Stimulated activated naive CD8-positive, alpha-beta T cell treated with anti-CD3 and anti-CD28 coated beads, Interleukin-15, Interleukin-2, amounts not matched to agents 100 ng/mL and 50 ng/mL, for 24 hours (primary cell): ENCODE measurements at regions not wholly inside any gene's neighbourhood (a gene's known extent, or its start where the extent isn't known, plus 50 kb on each side); places are given as distances from the start of the nearest gene placed in this dataset.

ENCODE experiments used
- H3K27ac Mint-ChIP-seq: one replicate; pipeline ENCODE4 v1.8.0; 2021; ENCODE audit warnings: mild to moderate bottlenecking, mixed read lengths
- H3K27me3 Mint-ChIP-seq: one replicate; pipeline ENCODE4 v1.8.0; 2021; ENCODE audit warnings: mixed read lengths
- H3K36me3 Mint-ChIP-seq: one replicate; pipeline ENCODE4 v1.8.0; 2021; ENCODE audit warnings: low read depth, mixed read lengths
- H3K4me1 Mint-ChIP-seq: one replicate; pipeline ENCODE4 v1.8.0; 2021; ENCODE audit warnings: low read depth, mixed read lengths
- H3K4me3 Mint-ChIP-seq: one replicate; pipeline ENCODE4 v1.8.0; 2021; ENCODE audit warnings: mild to moderate bottlenecking, mixed read lengths
- H3K9me3 Mint-ChIP-seq: one replicate; pipeline ENCODE4 v1.8.0; 2021; ENCODE audit warnings: mixed read lengths

DNA sequence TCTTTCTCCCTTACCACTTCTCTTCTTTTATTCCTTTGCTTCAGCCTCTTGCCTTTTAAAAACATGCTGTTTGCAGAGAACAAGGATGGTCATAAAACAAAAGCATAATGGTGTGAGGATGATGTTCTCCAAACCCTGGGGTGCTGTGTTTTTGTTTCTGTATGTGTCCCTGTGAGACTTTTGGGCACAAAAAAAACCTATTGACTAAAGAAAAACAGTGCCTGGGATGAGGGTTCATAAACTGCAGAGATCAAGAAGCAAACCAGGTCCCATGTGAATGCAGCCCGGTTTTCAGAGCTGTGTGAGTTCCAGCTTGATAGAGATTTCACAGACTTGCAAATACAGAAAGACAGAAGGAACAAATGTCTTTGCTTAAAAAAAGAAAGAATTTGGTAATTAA lies 148.6 kb upstream of the CPSF6 start:
- H3K4me1 Mint-ChIP-seq = no peaks in the 10 kb centered on the region
- no peak overlapping the region for H3K27ac Mint-ChIP-seq
- no peak overlapping the region for H3K4me3 Mint-ChIP-seq
- peaks cover 38% of the 10 kb centered on the region for H3K27me3 Mint-ChIP-seq
- no peaks in the 10 kb centered on the region for H3K36me3 Mint-ChIP-seq
- H3K9me3 Mint-ChIP-seq = no peaks in the 10 kb centered on the region

DNA sequence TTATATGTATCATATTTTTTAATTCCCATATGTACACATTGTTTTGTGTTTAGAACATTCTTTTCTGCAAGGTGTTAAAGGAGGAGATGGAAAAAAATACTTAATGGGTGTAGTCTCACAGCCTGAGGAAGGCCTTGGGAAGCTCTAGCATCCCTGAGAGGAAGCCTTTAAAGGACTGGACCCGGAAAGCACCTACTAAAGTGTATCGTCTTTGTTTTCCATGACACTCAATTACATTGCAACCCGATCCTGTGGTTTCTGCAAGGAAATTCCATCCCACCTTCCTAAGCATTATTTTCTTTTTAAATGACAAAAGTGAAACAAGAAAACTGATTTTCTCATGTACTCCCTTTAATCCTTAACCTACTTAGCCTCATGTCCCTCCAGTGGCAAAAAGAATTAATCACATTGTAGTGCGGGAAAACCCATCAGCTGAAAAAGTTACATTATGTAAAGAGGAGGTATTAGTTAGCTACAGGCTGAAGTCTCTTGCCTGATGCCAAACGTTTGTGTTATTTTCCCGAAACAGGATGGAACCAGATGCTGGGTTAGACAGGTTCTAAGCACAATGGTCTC lies 147.8 kb upstream of the CPSF6 start:
- Mint-ChIP-seq H3K36me3 (no peaks in the 10 kb centered on the region), H3K4me3 (no peak overlapping the region), H3K4me1 (no peaks in the 10 kb centered on the region), H3K27me3 (peaks cover 35% of the 10 kb centered on the region), H3K27ac (no peak overlapping the region), H3K9me3 (no peaks in the 10 kb centered on the region)

DNA sequence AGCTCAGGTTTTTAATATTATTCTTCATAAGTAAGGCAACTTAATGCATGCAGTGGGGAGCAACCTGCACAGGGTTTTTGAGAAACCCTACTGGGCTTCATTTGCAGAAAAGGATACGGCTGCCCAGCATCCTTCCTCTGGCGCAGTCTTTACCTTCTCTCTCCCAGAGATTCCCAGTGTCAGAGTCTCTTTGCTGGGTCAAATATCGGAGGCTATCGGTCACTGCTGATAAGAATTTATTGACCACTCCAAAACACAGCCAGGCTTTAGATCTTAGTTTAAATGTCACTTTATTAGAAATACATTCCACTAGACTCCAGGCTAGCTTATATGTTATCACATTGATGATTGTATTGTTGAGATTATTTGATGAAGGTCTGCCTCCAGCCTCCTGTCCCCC lies 147.2 kb upstream of the CPSF6 start:
- Mint-ChIP-seq H3K4me1 (no peaks in the 10 kb centered on the region), H3K9me3 (no peaks in the 10 kb centered on the region), H3K36me3 (no peaks in the 10 kb centered on the region), H3K27ac (no peak overlapping the region), H3K4me3 (no peak overlapping the region), H3K27me3 (peaks cover 31% of the 10 kb centered on the region)

DNA sequence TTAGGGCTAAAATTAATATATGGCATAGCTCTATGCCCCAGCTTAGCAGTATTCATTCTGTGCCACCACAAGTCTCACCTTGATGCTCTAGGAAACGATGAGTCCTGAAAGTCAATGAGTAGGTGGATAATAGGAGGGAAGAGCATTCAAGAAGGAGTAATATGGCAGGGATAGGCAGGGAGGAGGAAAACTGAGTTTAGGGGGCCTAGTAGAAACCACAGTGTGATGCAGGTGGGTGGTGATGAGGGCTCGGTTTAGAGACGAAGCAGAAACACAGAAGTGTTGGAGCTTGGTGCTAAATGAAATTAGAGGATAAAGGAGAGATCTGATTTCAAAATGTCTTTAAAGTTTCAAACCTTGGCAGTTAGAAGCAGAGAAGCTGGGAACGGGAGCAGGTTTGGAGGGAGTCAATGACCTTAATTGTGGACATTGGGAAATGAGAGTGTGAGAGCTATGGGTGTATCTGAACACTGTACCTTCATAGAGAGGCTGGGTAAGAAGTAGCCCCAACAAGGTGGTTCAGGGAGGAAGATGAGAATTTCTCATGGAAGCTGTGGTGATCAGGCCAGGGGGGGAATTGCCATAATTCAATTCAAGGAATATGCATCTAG lies 144.7 kb upstream of the CPSF6 start:
- Mint-ChIP-seq H3K9me3 (no peaks in the 10 kb centered on the region), H3K27me3 (peaks cover 21% of the 10 kb centered on the region), H3K36me3 (no peaks in the 10 kb centered on the region), H3K27ac (no peak overlapping the region), H3K4me1 (peaks cover 8% of the 10 kb centered on the region), H3K4me3 (no peak overlapping the region)

DNA sequence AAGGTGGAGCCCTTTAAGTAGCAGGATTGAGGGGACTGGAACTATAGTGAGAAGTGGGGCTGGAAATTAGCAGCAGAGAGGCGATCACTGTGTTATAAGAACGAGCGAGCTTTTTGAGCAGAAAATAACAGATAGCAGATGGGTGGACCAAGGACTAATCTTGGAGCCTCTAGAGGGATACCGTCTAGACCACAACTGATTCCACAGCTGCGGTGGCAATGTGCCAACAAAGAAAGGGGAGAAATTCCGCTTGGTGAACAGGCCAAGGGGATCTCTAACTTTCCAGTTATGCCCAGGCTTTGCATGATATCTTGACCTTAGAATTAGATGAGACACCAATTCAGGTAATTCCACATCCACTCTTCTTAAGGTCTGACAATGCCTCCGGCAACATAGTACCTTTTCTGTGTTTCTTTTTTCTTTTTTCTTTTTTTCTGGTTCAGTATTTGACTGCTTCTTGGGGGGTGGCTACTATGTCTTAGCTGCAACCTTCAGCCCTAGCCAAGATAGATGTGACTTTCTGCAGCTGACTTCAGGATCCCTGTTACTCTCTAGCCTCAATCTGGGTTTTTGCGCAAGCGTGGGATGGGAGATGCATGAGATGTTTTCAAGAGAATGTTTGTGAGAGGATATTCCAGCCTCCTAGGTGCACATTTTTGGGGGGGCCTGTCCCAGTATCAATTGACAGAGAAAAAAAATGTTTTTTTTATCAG lies 143.4 kb upstream of the CPSF6 start:
- Mint-ChIP-seq H3K27me3 (peaks cover 17% of the 10 kb centered on the region), H3K4me3 (no peak overlapping the region), H3K9me3 (no peaks in the 10 kb centered on the region), H3K4me1 (peaks cover 9% of the 10 kb centered on the region), H3K36me3 (no peaks in the 10 kb centered on the region), H3K27ac (no peak overlapping the region)

DNA sequence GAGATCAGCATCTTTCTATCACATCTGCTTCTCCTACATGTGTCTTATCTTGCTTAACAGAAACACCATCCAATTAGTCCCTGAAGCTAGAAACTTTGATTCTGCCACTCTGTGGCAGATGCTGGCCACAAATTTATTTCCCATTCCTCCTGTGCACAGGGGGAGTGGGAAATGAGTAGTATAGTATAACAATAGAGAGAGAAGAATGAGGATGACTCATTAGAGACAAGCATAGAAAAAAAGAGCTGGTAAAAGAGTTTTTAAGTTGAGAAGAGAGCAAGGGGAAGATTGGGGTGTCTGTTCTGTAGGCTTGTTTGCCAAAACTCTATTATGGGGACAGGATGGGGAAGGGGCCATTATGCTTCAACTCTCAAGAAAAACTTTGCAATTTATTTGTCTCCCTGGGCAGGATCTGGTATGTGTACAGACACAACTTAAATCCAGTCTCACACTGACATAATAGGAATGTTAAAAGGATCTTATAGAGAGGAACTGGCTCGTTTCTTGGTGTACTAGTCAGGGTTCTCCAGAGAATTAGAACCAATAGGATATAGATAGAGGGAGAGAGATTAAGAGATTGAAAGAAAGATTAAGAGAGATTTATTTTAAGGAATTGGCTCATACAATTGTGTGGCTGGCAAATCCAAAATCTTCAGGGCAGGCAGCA lies 142.6 kb upstream of the CPSF6 start:
- Mint-ChIP-seq H3K4me1 (peaks cover 9% of the 10 kb centered on the region), H3K36me3 (no peaks in the 10 kb centered on the region), H3K27ac (no peak overlapping the region), H3K27me3 (peaks cover 22% of the 10 kb centered on the region), H3K9me3 (no peaks in the 10 kb centered on the region), H3K4me3 (no peak overlapping the region)

DNA sequence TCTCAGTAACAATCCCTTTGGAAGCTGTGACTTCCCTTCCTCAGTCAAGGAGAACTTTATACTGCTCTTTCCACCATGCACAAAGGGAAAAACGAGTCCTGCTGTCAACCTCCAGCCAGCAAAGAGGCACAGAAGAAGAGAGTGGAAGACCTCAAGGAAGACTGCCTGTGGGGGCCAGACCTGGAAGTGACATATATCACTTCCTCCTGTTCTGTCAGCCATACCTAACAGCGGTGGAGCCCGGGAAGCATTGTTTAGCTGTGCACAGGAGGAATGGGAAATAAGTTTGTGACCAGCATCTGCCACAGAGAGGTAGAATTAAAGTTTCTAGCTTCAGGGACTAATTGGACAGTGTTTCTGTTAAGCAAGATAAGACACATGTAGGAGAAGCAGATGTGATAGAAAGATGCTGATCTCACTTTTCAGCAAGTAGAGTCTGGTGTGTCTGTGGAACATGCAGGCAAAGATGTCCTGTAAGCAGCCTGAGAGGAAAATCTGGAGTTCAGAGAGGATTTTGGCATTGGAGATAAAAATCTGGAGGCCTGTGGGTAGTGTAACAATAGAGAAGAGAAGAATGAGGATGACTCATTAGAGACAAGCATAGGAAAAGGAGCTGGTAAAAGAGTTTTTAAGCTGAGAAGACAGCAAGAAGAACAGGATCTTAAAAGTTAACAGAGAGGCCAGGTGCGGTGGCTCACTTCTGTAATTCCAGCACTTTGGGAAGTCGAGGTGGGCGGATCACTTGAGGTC lies 141.6 kb upstream of the CPSF6 start:
- Mint-ChIP-seq H3K27ac (no peak overlapping the region), H3K9me3 (no peaks in the 10 kb centered on the region), H3K36me3 (no peaks in the 10 kb centered on the region), H3K27me3 (peaks cover 22% of the 10 kb centered on the region), H3K4me3 (no peak overlapping the region), H3K4me1 (peaks cover 10% of the 10 kb centered on the region)

DNA sequence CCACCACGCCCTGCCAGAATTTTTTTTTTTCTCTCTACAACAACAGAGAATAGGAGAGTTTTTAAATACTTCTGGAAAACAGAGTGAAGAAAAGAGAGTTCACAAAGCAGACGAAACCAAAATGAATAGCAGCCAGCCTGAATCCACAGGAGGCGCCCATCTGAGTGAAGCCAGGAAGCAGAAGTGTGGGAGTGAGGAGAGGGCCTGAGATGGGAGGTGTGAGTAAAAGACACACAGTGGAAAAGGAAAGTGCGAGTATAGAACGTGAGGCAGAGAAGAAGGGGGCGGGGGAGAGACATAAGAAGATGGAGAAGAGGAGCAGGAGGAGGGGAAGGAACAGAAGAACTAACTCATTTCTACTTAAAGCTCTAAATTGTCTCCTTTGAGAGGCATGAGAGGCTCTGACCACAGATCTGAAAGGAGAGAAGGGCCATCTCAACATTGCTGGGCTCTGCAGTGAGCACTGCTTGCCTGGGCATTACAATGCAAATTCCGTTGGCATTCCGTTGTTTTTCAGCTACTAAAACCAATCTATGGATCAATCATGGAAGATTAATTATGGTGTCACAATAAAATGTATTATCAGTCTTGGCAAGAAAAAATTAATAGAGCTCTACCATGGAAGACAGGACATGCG lies 140.1 kb upstream of the CPSF6 start:
- Mint-ChIP-seq H3K27me3 (peaks cover 11% of the 10 kb centered on the region), H3K4me1 (peaks cover 12% of the 10 kb centered on the region), H3K9me3 (no peaks in the 10 kb centered on the region), H3K27ac (no peak overlapping the region), H3K36me3 (no peaks in the 10 kb centered on the region), H3K4me3 (no peak overlapping the region)

DNA sequence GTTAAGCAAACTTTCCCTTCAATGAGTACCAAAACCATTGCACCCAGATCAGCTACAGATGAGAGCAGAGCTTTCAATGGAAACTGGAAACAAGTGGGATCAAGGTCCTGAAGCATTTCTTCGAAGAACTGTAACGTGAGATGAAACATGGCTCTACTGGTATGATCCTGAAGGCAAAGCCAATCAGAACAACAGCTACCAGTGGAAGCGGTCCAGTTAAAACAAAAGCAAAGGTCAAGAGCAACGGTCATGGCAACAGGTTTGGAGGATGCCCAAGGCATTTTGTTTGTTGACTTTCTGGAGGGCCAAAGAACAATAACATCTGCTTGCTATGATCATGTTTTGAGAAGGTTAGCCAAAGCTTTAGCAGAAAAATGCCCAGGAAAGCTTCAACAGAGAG lies 137.9 kb upstream of the CPSF6 start:
- Mint-ChIP-seq H3K36me3 (no peaks in the 10 kb centered on the region), H3K27me3 (peaks cover 11% of the 10 kb centered on the region), H3K9me3 (no peaks in the 10 kb centered on the region), H3K27ac (no peak overlapping the region), H3K4me3 (no peak overlapping the region), H3K4me1 (peaks cover 12% of the 10 kb centered on the region)

DNA sequence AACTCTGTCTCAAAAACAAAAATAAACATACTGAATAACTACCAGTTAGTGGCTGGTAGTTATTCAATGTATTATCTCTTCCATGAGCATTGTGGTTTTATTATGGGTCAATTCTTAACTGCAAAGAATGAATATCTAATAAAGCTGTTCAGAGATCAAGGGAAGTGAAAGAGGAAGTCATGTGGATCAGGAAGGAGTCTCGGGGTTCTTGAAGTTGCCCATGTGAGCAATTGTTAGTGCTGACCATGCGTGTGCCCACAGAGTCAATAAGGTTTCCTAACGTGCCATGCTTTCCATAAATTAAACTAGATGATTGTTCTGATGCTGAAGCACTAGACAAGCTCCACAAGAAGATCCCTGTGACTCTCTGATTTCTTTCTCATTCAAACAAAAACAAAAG lies 136.5 kb upstream of the CPSF6 start:
- Mint-ChIP-seq H3K27me3 (peaks cover 11% of the 10 kb centered on the region), H3K27ac (no peak overlapping the region), H3K9me3 (no peaks in the 10 kb centered on the region), H3K4me1 (peaks cover 12% of the 10 kb centered on the region), H3K36me3 (no peaks in the 10 kb centered on the region), H3K4me3 (no peak overlapping the region)

DNA sequence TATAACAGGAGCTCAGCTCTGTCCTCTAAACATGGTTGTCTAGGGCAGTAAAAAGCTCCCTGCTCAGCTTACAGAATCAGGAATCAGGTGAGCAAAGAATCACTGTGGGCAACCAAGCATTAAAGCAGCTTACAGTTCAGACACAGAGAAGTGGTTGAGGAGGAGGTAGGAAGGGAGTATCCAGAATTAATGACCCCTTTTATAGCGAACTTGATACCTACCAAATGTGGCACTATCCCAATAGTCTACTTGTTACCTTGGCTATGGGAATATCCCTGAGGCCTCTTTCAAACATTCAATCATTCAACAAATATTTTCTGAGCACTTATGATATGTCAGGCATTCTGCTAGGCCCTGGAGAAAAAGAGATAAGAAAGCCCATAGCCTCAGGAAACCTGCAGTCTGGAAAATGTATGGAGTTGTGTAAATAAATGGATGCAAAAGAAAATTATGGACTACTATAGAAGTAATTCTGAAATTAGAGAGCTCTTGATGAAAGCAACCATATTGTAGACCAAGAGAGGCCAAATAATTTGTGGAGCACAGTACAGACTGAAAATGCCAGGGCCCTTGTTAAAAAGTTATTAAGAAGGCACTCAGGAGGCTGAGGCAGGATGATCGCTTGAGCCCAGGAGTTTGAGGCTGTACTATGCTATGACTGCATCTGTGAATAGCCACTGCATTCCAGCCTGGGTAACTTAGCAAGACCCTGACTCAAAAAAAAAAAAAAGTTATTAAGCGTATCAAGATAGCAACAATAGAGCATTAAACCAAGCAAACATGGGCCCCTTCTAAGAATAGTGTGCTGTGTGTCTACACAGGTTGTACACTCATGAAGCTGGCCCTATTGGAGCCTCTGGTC lies 134.0 kb upstream of the CPSF6 start:
- H3K27me3 Mint-ChIP-seq = peaks cover 6% of the 10 kb centered on the region
- H3K4me1 Mint-ChIP-seq = peaks cover 3% of the 10 kb centered on the region
- H3K9me3 Mint-ChIP-seq = no peaks in the 10 kb centered on the region
- H3K27ac Mint-ChIP-seq = no peak overlapping the region
- H3K36me3 Mint-ChIP-seq = no peaks in the 10 kb centered on the region
- no peak overlapping the region for H3K4me3 Mint-ChIP-seq

DNA sequence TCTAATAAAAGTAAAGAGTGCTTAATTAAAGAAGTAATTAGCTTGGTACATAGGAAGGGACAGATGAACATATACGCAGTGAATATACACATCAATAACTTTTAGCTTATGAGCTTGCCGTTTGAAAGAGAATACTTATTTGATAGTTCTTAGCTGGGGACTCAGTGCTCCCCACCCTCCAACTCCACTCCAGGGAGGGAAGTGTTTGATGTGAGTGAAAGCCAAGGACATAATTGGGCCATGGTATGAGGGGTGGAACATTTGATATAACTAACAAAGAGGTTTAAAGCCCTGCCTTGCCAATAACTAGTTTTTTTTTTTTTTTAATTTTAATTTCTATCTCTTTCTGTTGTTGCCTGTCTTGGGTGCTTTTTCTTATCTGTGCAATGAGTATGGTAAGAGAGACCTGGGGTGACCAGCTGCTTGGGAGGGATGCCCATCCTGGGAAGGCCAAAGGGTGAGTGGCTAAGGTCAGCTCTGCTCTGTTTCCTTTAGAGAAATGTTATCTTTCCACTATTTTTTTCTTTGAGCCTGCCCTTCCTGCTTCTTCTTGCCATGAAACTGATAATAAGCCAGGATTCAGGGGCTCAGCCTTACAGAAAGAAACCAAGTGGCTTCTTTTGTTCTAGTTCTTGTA lies 132.8 kb upstream of the CPSF6 start:
- Mint-ChIP-seq H3K4me1 (peaks cover 3% of the 10 kb centered on the region), H3K4me3 (no peak overlapping the region), H3K36me3 (no peaks in the 10 kb centered on the region), H3K27ac (no peak overlapping the region), H3K27me3 (no peaks in the 10 kb centered on the region), H3K9me3 (no peaks in the 10 kb centered on the region)

DNA sequence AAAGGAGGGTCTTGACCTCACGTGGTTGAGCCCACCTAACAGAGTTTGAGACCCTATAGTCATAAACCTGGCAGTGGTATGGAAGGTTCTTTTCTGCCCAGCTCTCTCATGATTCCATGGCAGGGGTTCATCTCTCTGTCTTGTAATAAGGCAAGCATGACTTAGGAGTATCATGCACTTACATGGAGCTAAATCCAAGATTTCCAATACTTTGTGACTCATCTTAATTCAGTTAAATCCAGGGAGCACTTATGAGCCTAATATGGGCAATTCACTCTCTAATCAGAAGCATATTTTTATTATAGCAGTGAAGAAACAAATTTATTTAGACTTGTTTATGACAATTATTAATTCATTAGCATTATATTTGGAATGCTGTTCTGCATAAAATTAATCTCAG lies 131.8 kb upstream of the CPSF6 start:
- Mint-ChIP-seq H3K9me3 (no peaks in the 10 kb centered on the region), H3K4me1 (peaks cover 3% of the 10 kb centered on the region), H3K36me3 (no peaks in the 10 kb centered on the region), H3K4me3 (no peak overlapping the region), H3K27me3 (no peaks in the 10 kb centered on the region), H3K27ac (no peak overlapping the region)
